Heart left ventricle (tissue), 13 donors: ENCODE measurements at regions not wholly inside any gene's neighbourhood (a gene's known extent, or its start where the extent isn't known, plus 50 kb on each side); places are given as distances from the start of the nearest gene placed in this dataset.

Source experiments
- POLR2A ChIP-seq, 2 donors: fragments of 450-650 bp; IDR thresholded peaks; one replicate each; pipeline ENCODE4 v1.6.1; 2017; ENCODE audit warnings: antibody characterized with exemption in 2 of 2, mild to moderate bottlenecking in 2 of 2, moderate library complexity in 2 of 2
- TF ChIP-seq, protein P1 (sequence below), 12 donors: fragments of 200-600 bp; sonication (generic) in 4 of 12; IDR thresholded peaks; one replicate each; pipeline versions ENCODE4 v1.5.0 to v1.8.0; 2018 to 2022; ENCODE audit warnings: antibody characterized with exemption in 12 of 12, mild to moderate bottlenecking in 5 of 12
- donor health status: ischemic (EF 13 %, LVEDD 7.1; RV severe dilation, severe dysfunction).
- donor health status: DM: no; HTN: yes; CAD: no.
- donor health status: DM: no; HTN: no; CAD: no.
- donor health status: ischemic (EF 25% LVEDD 6.9; RV normal size, moderate dysfunction).
- donor health status: ischemic (EF 25% LVEDD 5.7; RV mildly dilated, moderate dysfunction).
- donor health status: ischemic (EF 35%, LVEDD 5.7; RV mildly dilated, moderate dysfunction).
- donor health status: nonischemic (EF 11% LVEDD 7.7; RV severe dilation, severe dysfunction).
- donor health status: DM: yes; HTN: yes; CAD: no.
- donor health status: PGD.
- donor health status: ischemic (EF 29% LVEDD 5.4; RV normal size, mild dysfunction).
- donor health status: nonischemic (EF 23%, LVEDD 6.1; RV moderate dilation, normal function).

- TF ChIP-seq, protein P1, sequence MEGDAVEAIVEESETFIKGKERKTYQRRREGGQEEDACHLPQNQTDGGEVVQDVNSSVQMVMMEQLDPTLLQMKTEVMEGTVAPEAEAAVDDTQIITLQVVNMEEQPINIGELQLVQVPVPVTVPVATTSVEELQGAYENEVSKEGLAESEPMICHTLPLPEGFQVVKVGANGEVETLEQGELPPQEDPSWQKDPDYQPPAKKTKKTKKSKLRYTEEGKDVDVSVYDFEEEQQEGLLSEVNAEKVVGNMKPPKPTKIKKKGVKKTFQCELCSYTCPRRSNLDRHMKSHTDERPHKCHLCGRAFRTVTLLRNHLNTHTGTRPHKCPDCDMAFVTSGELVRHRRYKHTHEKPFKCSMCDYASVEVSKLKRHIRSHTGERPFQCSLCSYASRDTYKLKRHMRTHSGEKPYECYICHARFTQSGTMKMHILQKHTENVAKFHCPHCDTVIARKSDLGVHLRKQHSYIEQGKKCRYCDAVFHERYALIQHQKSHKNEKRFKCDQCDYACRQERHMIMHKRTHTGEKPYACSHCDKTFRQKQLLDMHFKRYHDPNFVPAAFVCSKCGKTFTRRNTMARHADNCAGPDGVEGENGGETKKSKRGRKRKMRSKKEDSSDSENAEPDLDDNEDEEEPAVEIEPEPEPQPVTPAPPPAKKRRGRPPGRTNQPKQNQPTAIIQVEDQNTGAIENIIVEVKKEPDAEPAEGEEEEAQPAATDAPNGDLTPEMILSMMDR (IDR thresholded peaks at IDR 0.05) = no peak
- TF ChIP-seq POLR2A (IDR thresholded peaks at IDR 0.05) = no peak
Measured at GRCh38 chr13:105974380-105974779, 561.1 kb downstream of the EFNB2 start.
